ENCODE measurements at regions not wholly inside any gene's neighbourhood (a gene's known extent, or its start where the extent isn't known, plus 50 kb on each side); places are given as distances from the start of the nearest gene placed in this dataset.

DNA sequence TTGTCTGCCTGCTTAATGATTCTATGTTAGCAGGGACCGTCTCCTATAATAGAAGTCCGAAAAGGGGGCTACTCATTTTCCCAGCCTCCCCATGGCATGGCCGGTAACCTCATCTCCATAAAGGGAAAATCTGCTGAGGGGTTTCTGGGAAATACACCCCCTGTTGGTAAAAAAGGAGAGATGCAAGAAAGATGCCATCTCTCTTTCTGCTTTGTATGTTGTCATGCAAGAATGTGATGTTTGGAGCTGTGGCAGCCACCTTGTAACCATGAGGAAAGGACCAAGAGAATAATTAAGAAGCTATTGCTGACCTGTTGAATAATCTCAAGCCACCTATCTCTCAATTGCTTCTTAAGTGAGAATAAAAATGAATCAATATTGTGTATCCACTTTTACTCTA is 94.8 kb upstream of the XYLT1 start:
- H3K27ac ChIP-seq, result no peak overlapping the region
- no peak overlapping the region for H3K9ac ChIP-seq (ENCODE audit: insufficient read length)
- no peak for TF ChIP-seq FOXP2 (optimal IDR thresholded peaks at IDR 0.05; ENCODE audit: control extremely low read depth, extremely low read length, insufficient read depth)
- no peak for TF ChIP-seq POLR2AphosphoS5 (IDR thresholded peaks at IDR 0.05; ENCODE audit: borderline replicate concordance, low read depth, low read length)
- no peak for TF ChIP-seq EZH2 (IDR thresholded peaks at IDR 0.05)
- no peak overlapping the region for H3K4me3 ChIP-seq
- no peaks in the 10 kb centered on the region for H3K9me3 ChIP-seq (ENCODE audit: low read depth, low read length)
- H3K36me3 ChIP-seq (ENCODE audit: insufficient read depth, low read length), result no peaks in the 10 kb centered on the region
- no peak for DNase-seq (ENCODE audit: low read depth, low spot score)

DNA sequence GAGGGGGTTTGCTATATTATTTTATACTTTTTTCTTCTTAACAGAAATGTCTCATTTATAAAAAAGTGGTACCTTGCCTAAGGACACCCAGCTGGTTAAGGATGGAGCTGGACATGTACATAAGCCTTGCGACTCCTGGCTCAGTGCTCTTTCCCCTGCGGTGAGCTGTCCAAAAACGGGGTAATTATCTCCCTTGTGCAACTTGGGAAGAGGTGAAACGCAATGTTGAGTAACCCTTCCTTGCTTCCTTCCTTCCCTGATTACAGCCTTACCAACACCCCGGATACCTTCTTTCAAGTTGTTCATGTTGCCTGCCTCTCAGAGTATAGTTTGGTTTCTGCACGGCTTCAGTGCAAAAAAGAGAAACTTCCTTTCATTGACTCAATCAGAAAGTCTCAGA is 94.1 kb upstream of the XYLT1 start:
- Histone ChIP-seq H3K27ac (no peak overlapping the region), H3K9me3 (ENCODE audit: low read depth, low read length) (no peaks in the 10 kb centered on the region), H3K4me3 (no peak overlapping the region), H3K9ac (ENCODE audit: insufficient read length) (no peak overlapping the region), H3K36me3 (ENCODE audit: insufficient read depth, low read length) (no peaks in the 10 kb centered on the region)
- no peak for DNase-seq (ENCODE audit: low read depth, low spot score)
- TF ChIP-seq EZH2 (IDR thresholded peaks at IDR 0.05) (no peak), POLR2AphosphoS5 (IDR thresholded peaks at IDR 0.05; ENCODE audit: borderline replicate concordance, low read depth, low read length) (no peak), FOXP2 (optimal IDR thresholded peaks at IDR 0.05; ENCODE audit: control extremely low read depth, extremely low read length, insufficient read depth) (no peak)

- Histone ChIP-seq H3K9ac (ENCODE audit: insufficient read length) (no peak overlapping the region), H3K36me3 (ENCODE audit: insufficient read depth, low read length) (no peaks in the 10 kb centered on the region), H3K9me3 (ENCODE audit: low read depth, low read length) (no peaks in the 10 kb centered on the region), H3K27ac (no peak overlapping the region), H3K4me3 (no peak overlapping the region)
- TF ChIP-seq POLR2AphosphoS5 (IDR thresholded peaks at IDR 0.05; ENCODE audit: borderline replicate concordance, low read depth, low read length), result no peak
- TF ChIP-seq EZH2 (IDR thresholded peaks at IDR 0.05), result no peak
- TF ChIP-seq FOXP2 (optimal IDR thresholded peaks at IDR 0.05; ENCODE audit: control extremely low read depth, extremely low read length, insufficient read depth), result no peak
- DNase-seq (ENCODE audit: low read depth, low spot score), result no peak
Measured at GRCh38 chr16:17563323-17564091, 92.7 kb upstream of the XYLT1 start.

DNA sequence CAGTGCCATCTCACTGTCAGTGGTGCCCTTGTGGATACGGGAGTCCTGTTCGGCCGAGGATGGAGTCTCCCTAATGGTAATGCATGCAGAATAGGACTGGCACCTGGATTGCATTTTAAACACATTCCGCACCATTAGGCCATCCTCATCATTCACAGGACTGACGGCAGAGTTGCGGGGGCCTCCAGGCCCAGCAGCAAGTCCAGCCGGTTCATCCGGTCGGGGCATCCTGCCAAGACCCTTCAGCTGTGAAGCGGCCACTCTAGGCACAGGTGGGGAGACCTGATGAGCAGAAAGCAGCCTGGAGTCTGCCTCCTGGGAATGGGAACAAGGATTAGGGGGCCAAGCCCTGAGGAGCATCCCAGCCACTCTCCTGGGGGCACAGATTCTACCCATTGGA is 90.3 kb upstream of the XYLT1 start:
- Histone ChIP-seq H3K9me3 (ENCODE audit: low read depth, low read length) (no peaks in the 10 kb centered on the region), H3K4me3 (no peak overlapping the region), H3K9ac (ENCODE audit: insufficient read length) (no peak overlapping the region), H3K27ac (no peak overlapping the region), H3K36me3 (ENCODE audit: insufficient read depth, low read length) (no peaks in the 10 kb centered on the region)
- no peak for DNase-seq (ENCODE audit: low read depth, low spot score)
- TF ChIP-seq POLR2AphosphoS5 (IDR thresholded peaks at IDR 0.05; ENCODE audit: borderline replicate concordance, low read depth, low read length), result no peak
- TF ChIP-seq EZH2 (IDR thresholded peaks at IDR 0.05), result no peak
- TF ChIP-seq FOXP2 (optimal IDR thresholded peaks at IDR 0.05; ENCODE audit: control extremely low read depth, extremely low read length, insufficient read depth), result no peak

DNA sequence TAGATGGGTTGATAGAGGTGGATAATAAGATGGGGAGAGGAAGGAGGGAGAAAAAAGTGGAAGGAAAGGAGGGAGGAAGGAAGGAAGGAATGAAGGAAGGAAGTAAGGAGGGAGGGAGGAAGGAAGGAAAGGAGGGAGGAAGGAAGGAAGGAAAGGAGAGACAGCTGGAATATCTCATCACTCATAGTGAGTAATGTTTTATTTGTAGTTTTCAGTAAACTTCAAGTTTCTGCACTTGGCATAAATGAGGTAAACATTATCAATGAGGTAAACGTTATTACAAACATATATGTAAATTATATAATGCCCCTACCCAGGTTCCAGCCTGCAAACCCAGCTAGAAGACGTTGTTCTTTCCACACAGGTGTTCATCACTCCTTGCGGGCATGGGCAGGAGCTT is 89.8 kb upstream of the XYLT1 start:
- DNase-seq (ENCODE audit: low read depth, low spot score), result no peak
- no peaks in the 10 kb centered on the region for H3K36me3 ChIP-seq (ENCODE audit: insufficient read depth, low read length)
- no peak for TF ChIP-seq POLR2AphosphoS5 (IDR thresholded peaks at IDR 0.05; ENCODE audit: borderline replicate concordance, low read depth, low read length)
- TF ChIP-seq FOXP2 (optimal IDR thresholded peaks at IDR 0.05; ENCODE audit: control extremely low read depth, extremely low read length, insufficient read depth), result no peak
- TF ChIP-seq EZH2 (IDR thresholded peaks at IDR 0.05), result no peak
- H3K4me3 ChIP-seq, result no peak overlapping the region
- H3K27ac ChIP-seq, result no peak overlapping the region
- H3K9me3 ChIP-seq (ENCODE audit: low read depth, low read length), result no peaks in the 10 kb centered on the region
- H3K9ac ChIP-seq (ENCODE audit: insufficient read length), result no peak overlapping the region

DNA sequence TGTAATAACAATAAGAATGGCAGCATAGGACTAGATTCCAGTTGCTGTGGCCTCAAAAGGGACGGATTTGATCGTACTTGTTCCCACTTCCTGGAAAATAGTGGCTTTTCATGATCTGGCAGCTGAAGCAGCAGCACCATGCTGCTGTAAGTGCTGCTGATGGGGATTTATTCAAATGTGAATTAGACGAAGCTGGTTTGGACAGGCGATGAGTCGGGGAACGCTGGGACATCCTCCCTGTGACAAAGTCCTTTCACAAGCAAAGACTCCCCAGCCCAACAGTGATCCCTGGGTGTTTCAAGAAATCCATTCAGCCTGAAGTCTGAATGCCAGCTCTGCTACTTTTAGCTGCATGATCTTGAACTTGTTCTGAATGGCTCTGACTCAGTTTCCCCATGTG is 88.6 kb upstream of the XYLT1 start:
- no peak for DNase-seq (ENCODE audit: low read depth, low spot score)
- Histone ChIP-seq H3K9me3 (ENCODE audit: low read depth, low read length) (no peaks in the 10 kb centered on the region), H3K27ac (no peak overlapping the region), H3K4me3 (no peak overlapping the region), H3K9ac (ENCODE audit: insufficient read length) (no peak overlapping the region), H3K36me3 (ENCODE audit: insufficient read depth, low read length) (no peaks in the 10 kb centered on the region)
- TF ChIP-seq EZH2 (IDR thresholded peaks at IDR 0.05), result no peak
- TF ChIP-seq FOXP2 (optimal IDR thresholded peaks at IDR 0.05; ENCODE audit: control extremely low read depth, extremely low read length, insufficient read depth), result no peak
- TF ChIP-seq POLR2AphosphoS5 (IDR thresholded peaks at IDR 0.05; ENCODE audit: borderline replicate concordance, low read depth, low read length), result no peak

GRCh38 chr16:17557949-17558348 is 87.2 kb upstream of the XYLT1 start:
- Histone ChIP-seq H3K36me3 (ENCODE audit: insufficient read depth, low read length) (no peaks in the 10 kb centered on the region), H3K4me3 (no peak overlapping the region), H3K27ac (no peak overlapping the region), H3K9ac (ENCODE audit: insufficient read length) (no peak overlapping the region), H3K9me3 (ENCODE audit: low read depth, low read length) (no peaks in the 10 kb centered on the region)
- no peak for DNase-seq (ENCODE audit: low read depth, low spot score)
- TF ChIP-seq EZH2 (IDR thresholded peaks at IDR 0.05) (no peak), FOXP2 (optimal IDR thresholded peaks at IDR 0.05; ENCODE audit: control extremely low read depth, extremely low read length, insufficient read depth) (no peak), POLR2AphosphoS5 (IDR thresholded peaks at IDR 0.05; ENCODE audit: borderline replicate concordance, low read depth, low read length) (no peak)

DNA sequence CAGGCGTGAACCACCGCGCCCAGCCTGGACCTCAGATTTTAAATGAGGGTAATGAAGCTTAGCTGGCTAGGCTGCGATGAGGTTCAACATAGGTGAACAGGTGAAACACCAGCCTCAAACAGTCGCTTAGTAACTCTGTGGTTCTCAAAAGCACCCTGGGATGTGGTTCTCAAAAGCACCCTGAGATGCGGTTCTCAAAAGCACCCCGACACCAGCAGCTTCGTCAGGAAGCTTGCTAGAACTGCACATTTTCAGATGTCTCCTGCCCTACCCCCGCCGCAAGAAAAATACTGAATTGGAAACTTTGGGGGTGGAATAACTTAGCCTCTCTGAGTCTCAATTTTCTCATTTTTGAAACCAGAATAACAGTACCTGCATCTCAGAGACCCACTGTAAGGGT is 86.7 kb upstream of the XYLT1 start:
- H3K36me3 ChIP-seq (ENCODE audit: insufficient read depth, low read length), result no peaks in the 10 kb centered on the region
- no peak overlapping the region for H3K9ac ChIP-seq (ENCODE audit: insufficient read length)
- DNase-seq (ENCODE audit: low read depth, low spot score), result no peak
- H3K27ac ChIP-seq, result no peak overlapping the region
- no peak overlapping the region for H3K4me3 ChIP-seq
- TF ChIP-seq FOXP2 (optimal IDR thresholded peaks at IDR 0.05; ENCODE audit: control extremely low read depth, extremely low read length, insufficient read depth) (no peak), EZH2 (IDR thresholded peaks at IDR 0.05) (no peak), POLR2AphosphoS5 (IDR thresholded peaks at IDR 0.05; ENCODE audit: borderline replicate concordance, low read depth, low read length) (no peak)
- H3K9me3 ChIP-seq (ENCODE audit: low read depth, low read length), result no peaks in the 10 kb centered on the region

All from SK-N-MC (cell line).